ENCODE measurements at regions not wholly inside any gene's neighbourhood (a gene's known extent, or its start where the extent isn't known, plus 50 kb on each side); places are given as distances from the start of the nearest gene placed in this dataset.
"Not testable (repeated sequence)": the region's sequence is repeated elsewhere in the genome, so short reads cannot be mapped to it uniquely, and the experiment has no call there.

DNA sequence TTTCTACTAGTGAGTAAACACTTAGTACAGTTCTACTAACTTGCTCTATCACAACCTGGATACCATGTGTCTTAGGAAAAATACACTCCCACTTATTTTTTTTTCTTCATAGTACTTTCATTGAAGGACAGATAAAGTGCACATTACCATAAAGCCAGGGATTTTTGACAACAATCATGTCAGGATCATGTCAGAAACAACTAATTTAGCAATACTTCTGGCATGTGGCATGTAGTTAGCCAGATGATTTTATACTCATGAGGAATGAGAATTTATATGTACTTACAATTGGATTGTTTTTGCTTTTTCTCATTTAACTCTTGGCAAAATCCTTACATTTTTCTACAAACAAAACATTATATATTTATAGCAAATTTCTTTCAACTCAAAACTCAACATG, 630.7 kb upstream of the GRM3 start:
- no peak for DNase-seq (ENCODE audit: low spot score)

DNA sequence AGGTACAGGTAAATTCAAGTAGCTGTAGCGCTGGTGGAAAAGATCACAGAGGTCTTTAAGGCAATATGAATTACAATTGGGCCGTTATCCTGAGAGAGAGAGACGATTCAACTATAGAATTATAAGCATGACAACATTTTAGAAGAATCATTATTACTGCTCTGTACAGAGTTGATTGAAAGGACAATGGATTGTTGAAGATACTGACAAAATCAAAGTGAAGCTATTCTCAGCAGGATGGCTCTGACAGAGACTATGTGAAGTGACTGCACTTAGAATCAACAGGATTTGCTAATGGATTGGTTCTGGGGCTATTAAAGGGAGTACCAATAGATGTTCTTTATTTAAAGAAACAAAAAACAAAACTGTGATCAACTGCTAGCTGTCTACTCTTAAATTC, 634.8 kb upstream of the GRM3 start:
- no peak for DNase-seq (ENCODE audit: low spot score)

DNA sequence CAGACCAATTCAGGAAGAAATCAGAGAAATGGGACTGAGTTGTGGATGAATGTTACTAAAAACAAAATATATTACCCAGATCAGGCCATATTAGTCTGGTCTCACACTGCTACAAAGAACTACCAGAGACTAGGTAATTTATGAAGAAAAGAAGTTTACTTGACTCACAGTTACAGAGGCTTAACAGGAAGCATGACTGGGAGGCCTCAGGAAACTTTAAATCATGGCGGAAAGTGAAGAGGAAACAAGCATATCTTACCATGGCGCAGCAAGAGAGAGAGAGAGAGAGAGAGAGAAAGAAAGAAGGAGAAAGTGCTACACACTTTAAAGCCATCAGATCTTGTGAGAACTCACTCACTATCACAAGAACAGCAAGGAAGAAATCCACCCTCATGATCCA, 636.8 kb upstream of the GRM3 start:
- no peak for DNase-seq (ENCODE audit: low spot score)

DNA sequence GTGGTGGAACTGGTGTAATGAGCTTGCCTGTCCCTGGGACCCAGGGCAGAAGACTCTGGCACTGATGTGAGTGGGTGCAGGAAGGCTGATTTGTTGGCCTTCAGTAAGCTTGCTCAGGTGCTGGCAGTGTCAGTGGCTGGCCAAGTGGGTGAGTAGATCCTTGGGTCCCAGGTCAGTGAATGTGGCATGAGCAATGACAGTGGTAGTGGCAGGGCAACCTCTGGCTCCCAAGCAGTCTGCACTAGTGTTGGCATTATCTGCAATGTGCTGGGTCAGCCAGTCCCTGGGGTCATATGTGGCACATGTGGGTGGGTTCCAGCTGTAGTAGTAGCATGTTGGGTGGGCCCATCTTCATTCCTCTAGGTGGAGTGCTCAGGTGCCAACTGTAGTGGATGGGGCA, 640.9 kb upstream of the GRM3 start:
- DNase-seq (ENCODE audit: low spot score), result no peak

DNA sequence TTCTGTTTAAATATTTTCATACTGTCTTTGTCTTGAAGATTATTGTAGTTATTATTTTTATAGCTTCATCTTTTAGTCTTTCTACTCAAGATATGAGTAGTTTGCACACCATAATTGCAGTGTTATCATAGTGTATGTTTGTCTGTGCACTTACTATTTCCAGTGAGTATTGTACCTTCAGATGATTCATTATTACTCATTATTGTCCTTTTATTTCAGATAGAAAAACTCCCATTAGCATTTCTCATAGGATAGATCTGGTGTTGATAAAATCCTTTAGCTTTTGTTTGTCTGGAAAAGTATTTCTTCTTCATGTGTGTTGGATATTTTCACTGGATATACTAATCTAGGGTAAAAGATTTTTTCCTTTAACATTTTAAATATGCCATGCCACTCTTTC, 646.2 kb upstream of the GRM3 start:
- no peak for DNase-seq (ENCODE audit: low spot score)

DNA sequence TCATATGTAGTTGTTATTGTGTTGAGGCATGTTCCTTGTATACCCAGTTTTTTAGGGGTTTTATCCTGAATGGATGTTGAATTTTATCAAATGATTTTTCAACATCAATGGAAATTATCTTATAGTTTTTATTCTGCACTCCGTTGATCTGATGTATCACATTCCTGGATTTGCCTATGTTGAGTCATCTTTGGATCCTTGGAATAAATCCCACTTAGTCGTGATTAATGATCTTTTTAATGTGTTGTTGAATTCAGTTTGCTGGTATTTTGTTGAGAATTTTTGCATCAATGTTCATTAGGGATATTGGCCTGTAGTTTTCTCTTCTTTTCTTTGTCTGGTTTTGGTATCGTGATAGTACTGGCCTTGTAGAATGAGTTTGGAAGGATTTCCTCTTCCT, 648.6 kb upstream of the GRM3 start:
- DNase-seq (ENCODE audit: low spot score), result no peak

DNA sequence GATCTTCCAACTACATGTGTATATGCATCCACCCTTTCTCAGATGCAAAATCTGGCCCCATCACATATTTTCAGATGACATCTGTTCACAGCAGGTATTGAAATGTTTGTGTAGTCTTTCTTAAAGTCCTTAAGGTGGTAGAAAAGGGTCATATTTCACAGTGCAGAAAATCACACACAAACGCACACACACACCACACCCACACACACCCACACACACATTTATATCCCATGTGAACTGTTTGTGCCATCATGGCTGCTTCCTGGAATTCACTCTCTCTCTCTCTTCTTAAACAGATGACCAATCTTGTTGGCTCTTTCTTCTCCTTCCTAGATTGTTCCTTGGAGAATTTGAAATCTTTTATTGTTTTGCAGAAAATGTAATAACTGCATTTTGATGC, 663.0 kb upstream of the GRM3 start:
- no peak for DNase-seq (ENCODE audit: low spot score)

DNA sequence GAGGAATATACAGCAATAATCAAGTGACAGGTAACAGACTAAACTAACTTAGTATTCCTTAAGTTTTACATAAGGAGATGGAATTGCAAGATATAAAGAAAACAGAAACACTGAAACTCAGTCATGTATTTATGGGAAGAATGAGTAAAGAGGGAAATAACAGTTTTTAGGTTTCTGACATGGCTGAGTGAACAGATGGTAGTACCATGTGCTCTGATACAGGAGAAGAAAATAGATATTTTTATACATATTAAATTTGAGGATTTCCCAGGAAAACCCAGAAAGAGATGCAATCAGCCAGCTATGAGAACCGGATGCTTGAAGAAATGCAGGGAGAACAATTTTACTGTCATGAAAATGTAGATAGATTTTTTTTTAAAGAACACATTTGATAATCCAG, 669.5 kb upstream of the GRM3 start:
- DNase-seq (ENCODE audit: low spot score), result no peak

DNA sequence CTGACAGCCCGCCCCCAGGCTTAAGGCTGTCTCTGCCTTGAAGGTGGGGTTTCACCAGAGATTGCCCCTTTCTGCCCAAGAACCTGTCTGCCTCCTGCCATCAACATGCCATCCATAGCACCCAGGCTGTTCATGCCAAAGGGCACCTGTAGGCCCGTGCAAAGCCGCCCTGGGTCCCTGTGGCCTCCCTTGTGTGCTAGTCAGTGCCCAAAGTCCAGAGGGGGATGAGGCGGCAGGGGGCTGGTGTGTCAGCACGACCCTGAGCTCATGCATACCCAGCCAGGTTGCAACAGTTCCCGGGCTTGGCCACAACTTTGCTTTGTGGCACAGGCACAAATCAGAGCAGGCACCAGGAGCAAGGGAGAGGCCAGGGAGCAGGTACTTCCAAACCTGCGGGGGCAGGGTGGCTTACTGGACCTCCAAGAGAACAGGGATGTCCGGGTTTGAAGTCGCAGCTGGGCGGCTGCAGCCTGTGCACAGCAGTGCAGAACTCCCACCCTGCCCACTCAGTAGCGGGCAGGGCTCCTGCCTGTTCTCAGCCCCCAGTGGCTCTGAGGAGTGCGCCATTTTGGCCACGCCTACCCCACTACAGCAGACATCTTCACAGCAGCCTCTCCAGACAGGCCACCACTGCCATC, 671.1 kb upstream of the GRM3 start:
- no peak for DNase-seq (ENCODE audit: low spot score)

DNA sequence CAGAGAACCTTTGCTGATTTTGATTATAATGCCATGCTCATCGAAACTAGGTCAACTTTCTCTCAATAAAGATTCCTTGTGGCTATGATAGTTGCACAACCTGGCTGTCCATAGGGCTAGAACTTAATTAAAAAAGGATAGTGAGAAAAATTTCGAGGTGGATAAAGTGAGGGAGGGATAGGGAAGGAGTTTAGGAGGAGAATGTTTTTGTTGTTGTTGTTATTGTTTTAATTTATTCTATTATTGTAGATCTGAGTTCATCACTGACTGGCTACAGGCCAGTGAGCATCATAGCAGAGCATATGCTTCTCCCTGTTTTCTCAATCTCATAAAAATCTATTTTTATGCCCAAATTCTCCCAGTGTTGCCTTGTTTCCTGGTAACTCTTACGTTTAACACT, 688.7 kb upstream of the GRM3 start:
- no peak for DNase-seq (ENCODE audit: low spot score)

DNA sequence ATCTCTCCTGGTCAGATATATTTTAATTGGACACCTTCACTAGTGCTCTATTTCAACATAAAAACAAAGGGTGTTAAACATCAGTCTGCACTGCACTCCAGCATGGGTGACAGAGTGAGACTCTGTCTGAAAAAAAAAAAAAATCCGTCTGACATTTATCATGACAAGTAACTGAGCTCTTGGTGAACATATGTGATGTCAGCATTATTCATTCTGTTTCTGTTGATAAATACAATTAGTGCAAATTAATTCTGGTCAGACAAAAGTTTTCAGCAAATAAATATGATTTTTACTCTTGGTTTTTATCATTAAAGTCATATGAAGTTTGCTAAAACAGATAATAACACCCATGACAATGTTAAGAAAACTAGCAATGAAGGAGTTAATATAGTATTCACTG, 692.8 kb upstream of the GRM3 start:
- DNase-seq (ENCODE audit: low spot score), result no peak

DNA sequence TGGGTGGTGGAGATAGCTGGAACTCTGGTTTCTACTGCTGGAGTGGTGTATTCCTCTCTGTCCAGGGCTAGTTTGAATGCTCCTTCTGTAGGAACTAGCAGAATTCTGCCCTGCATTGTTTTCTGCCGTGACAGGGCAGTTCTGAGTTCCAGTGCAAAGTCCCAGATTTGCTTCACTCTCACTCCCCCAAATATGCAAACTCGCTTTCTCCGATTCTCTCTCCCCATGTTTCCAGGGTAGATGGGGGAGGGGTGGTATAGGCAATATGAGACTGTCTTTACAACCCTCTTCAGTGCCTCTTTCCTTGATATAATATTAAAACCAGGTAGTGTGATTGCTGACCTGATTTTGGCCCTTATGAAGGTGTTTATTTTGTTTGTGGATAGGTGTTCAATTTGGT, 693.3 kb upstream of the GRM3 start:
- no peak for DNase-seq (ENCODE audit: low spot score)

DNA sequence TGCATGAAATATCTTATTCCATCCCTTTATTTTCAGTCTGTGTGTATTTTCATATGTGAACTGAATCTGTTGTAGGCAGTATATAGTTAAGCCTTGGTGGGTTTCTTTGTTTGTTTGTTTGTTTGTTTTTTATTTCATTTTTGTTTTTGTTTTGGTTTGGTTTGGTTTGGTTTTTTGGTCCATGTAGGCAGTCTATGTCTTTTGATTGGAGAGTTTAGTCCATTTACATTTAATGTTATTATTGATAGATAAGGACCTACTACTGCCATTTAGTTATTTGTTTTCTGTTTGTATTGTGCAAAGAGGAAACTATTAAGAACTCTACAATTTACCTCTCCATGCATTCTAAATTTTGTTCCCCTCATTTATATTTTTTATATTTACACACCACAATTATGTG, 695.9 kb upstream of the GRM3 start:
- DNase-seq (ENCODE audit: low spot score), result no peak

DNA sequence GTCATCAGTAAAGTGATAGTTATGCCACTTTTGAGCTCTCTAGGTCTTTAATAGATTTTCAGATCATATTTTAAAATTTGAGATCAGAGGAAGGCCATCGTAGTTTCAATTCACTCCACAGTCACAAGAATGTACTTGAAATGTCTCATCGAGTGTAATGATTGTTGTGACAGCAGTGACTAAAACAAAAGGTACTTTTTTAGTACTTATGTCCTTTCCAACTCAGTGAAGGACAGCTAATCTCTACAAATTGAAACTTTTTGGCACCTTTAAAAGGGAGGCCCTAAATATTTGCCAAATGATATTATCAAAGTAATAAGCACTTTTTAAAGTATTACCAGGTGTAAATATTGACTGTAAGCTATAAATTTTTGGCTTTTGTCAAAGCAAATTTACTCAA, 702.9 kb upstream of the GRM3 start:
- DNase-seq (ENCODE audit: low spot score), result no peak

DNA sequence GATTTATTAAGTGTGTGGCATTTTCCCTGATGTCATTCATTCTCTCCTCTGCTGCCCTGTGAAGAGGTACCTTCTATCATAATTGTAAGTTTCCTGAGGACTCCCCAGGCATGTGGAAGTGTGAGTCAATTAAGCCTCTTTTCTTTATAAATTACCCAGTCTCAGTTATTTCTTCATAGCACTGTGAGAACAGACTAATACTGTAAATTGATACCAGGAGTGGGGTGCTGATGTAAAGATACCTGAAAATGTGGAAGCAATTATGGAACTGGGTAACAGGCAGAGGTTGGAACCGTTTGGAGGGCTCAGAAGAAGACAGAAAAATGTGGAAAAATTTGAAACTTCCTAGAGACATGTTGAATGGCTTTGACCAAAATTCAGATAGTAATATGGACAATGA, 711.8 kb upstream of the GRM3 start:
- DNase-seq (ENCODE audit: low spot score), result no peak

DNA sequence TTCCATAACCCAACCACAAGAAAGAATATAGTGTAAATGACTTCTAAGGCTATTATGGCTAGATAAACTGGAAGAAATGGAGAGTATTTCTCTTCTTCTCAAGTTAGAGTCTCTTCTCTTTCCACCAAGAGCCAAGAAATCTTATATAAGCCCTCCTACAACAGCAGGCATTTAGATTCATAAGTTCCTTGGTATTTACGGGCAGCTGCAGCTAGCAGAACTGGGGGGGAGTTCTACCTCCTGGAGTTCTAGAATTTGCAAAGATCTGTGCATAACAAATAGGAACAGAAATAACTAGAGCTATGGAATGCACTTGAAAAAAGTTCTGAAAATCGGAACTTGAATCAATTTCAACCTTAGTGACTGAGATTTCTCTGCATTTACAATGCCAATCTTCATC, 715.2 kb upstream of the GRM3 start:
- DNase-seq (ENCODE audit: low spot score), result no peak

DNA sequence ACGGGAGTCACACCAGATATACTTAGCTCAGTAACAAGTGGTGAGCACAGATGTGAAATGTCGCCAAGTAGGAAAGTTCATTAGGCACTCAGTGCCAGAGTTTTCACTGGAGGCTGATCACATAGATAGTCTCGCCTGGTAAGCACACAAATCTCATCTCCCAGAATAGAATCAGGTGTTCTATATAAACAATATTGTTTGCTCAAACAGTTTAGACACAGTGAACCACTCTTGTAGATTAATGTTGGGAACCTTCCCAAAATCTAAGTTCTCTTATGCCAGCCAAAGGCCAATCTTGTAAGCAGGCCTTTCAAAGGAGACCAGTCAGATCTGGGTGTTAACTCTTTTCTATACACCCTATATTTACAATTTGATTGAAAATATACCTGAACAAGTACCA, 716.5 kb upstream of the GRM3 start:
- DNase-seq (ENCODE audit: low spot score), result no peak

DNA sequence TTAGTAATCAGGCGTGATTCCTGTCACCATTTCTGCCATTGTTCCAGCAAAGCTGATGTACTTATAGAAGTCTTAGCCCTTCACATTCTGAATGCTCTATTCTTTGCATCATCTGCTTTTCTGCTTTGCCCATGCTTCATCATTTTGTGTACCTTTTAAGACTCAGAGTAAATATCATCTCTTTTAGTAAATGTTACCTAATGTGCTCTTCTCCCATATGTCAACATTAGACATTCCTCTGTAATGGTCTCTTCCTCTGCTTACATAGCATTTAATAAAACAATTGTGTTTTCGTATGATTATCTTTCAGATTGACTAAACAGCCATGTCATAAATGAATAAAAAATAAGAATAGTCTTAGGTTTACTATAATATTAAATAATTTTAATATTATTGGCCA, 719.6 kb upstream of the GRM3 start:
- DNase-seq (ENCODE audit: low spot score), result no peak

DNA sequence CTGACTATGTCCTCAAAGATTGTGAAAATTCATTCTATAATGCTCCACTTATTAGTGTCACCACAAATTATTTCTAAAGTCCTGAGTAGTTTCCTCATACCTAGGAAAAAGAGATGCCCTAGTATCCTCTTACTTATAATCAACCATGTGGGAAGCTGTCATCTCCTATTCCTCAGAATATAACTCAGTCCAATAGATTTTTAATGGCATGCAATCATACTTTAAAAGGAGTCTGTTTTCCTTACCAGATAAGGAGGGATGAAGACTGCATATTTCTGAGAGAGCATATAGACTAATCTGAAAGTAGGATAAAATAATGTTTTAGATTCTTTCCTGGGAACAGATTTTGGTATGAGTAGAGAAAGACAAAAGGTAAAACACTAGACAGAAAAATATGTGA, 727.7 kb upstream of the GRM3 start:
- DNase-seq (ENCODE audit: low spot score), result no peak

DNA sequence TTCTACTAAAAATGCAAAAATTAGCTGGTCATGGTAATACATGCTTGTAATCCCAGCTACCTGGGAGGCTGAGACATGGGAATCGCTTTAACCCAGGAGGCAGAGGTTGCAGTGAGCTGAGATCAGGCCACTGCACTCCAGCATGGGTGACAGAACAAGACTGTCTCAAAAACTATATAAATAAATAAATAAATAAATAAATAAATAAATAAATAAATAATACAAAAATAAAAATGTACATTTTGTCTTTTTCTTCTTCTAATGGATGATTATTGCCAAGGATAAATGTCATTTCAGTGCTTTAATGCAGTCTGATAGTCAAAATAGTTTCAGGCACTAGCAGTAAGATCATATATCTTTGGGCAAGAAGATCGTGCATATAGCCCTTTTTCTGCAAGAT, 727.6 kb upstream of the SEMA3D start:
- no peak for DNase-seq (ENCODE audit: low spot score)

DNA sequence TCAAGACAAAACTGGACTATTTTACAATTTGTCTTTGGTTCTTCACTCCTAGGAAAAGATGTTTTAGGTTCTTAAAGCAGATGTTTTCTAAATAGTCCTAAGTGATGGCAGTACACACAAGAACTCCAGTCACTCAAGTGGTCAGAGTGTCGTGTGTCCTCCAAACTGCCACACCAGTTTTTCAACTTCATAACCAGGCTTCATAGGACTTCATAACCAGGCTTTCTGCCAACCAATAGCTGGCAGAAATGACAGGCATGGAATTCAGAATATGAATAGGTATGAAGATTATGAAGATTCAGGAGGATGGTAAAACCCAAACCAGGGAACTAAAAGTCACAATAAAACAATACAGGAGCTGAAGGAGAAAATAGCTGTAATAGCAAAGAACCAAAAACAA, 721.2 kb upstream of the SEMA3D start:
- DNase-seq (ENCODE audit: low spot score), result no peak

DNA sequence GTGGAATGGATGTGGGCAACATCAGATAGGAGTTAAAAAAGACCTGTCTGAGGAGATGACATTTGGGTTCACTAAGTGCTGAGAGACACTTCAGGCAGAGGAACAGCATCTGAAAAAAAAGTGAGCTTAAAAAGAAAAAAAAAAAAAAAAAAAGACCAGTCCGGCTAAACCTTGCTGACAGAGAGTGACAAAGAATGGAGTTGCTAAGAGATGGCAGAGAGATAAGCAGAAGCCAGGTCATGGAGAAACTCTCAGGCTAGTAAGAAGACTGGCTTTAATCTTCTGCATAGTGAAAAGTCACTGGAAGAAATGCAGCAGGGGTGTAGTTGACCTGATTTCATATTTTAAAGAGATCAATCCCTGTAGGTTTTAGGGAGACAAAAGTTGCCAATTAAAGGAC, 711.1 kb upstream of the SEMA3D start:
- DNase-seq (ENCODE audit: low spot score), result no peak

DNA sequence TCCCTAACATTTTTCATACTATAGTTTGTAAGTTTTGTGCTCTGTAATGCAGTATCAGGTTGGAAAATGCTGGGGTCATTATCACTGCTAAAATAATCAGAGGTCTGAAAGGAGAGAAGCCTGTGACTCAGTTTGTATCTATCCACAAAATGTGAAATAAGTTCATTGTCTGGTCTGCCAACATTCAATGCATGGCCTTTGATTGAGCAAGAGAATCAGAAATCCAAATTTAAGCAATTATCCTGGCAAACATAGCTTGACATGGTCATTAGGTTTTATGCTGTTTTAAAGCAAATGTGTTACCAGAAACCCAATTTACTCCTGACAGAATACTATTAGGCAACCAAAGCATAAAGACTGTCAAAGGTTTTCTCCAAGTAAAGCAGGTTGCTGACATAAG, 709.7 kb upstream of the SEMA3D start:
- DNase-seq (ENCODE audit: low spot score), result no peak

DNA sequence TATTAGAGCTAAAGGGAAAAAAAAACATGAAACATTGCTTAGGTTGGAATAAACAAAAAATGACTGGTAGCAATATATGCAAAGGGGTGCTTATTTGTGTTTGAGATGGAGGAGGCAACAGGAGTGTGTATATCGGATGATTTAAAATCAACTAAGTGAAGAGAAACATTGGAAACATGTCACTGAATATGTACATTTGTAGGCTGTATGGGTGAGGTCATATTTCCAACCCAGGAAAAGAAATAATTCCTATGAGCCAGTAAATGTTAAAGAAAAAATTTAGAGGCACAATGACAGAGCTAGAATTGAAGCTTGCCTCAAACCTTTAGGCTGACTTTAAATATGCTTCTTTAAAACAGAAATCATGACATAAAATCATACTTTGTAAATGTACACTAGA, 709.0 kb upstream of the SEMA3D start:
- DNase-seq (ENCODE audit: low spot score), result no peak

DNA sequence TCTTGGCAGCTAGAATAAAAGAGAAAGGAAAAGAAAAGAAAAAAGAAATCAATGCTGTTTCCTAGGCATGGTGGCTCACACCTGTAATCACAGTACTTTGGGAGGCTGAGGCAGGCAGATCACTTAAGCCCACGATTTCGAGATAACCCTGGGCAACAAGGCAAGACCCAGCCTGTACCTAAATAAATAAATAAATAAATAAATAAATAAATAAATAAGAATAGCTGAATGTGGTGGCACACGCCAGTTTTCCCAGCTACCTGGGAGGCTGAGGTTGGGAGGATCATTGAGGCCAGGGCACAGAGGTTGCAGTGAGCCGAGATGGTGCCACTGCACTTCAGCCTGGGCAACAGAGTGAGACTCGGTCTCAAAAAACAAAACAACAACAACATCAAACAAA, 705.0 kb upstream of the SEMA3D start:
- DNase-seq (ENCODE audit: low spot score), result not testable (repeated sequence)

Data from hepatic stellate cell (primary cell).